ENCODE measurements at regions not wholly inside any gene's neighbourhood (a gene's known extent, or its start where the extent isn't known, plus 50 kb on each side); places are given as distances from the start of the nearest gene placed in this dataset.

GRCh38 chr11:127592371-127592770 is 591.8 kb upstream of the KIRREL3 start:
- TF ChIP-seq CTCF (IDR thresholded peaks at IDR 0.05) (no peak), POLR2A (IDR thresholded peaks at IDR 0.05) (no peak), EP300 (IDR thresholded peaks at IDR 0.05) (no peak)

All from suprapubic skin (tissue), 3 donors.